ENCODE measurements at regions not wholly inside any gene's neighbourhood (a gene's known extent, or its start where the extent isn't known, plus 50 kb on each side); places are given as distances from the start of the nearest gene placed in this dataset.

DNA sequence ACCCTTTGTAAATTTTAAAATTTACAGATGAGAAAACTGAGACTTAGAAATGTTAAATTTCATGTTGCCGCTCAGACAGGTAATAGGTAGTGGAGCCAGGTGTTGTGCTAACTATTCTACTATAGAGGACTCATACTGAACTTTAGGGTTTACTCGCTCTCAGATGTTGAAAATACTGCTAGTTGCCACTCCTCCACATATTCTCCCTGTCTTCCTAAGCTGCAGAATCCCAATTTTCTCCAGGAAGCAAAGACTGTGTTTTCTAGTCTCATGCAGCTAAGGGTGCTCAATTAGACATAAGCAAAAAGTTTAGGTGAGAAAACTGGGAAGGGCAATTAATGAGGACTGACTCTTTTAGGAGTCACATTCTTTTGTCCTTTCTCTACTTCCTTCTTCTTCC is 612.3 kb downstream of the KCNH5 start:
- no peak overlapping the region for H2AFZ ChIP-seq (ENCODE audit: low read depth, low read length)
- H3K79me2 ChIP-seq (ENCODE audit: control insufficient read depth, insufficient read depth, low read length): no peaks in the 10 kb centered on the region
- H3K4me1 ChIP-seq (replicated peaks in 1 of 2; ENCODE audit: control insufficient read depth in 2 of 2, insufficient read depth in 2 of 2, low read length in 2 of 2): no peaks in the 10 kb centered on the region
- H3K27me3 ChIP-seq (ENCODE audit: control insufficient read depth in 2 of 2, insufficient read depth in 2 of 2, low read length in 2 of 2): no peaks in the 10 kb centered on the region
- no peaks in the 10 kb centered on the region for H4K20me1 ChIP-seq (replicated peaks; ENCODE audit: control insufficient read depth, insufficient read depth, low read length)
- H3K9ac ChIP-seq (ENCODE audit: insufficient read depth in 1 of 2, low read depth in 2 of 2, low read length in 2 of 2): no peak overlapping the region
- DNase-seq (ENCODE audit: extremely low read depth in 1 of 4, low spot score in 3 of 4) (no peak), ATAC-seq (no peak), FAIRE-seq (no peak)
- no peaks in the 10 kb centered on the region for H3K9me1 ChIP-seq (ENCODE audit: control insufficient read depth, insufficient read depth, low read length)
- H3K4me2 ChIP-seq (ENCODE audit: insufficient read depth, low read length): no peak overlapping the region
- H3K4me3 ChIP-seq: no peak overlapping the region
- POLR2A ChIA-PET: no interaction called here
- no TSS peak for BruUV-seq (replicated peaks)
- intact Hi-C loops (cut with micrococcal nuclease): no loop called here
- H3K27ac ChIP-seq (ENCODE audit: extremely low read depth, low read depth, low read length): no peak overlapping the region
- 8% methylated on average over 2 of the region's 2 CpGs for WGBS (ENCODE audit: insufficient coverage, low coverage, missing lambda C conversion rate)
- no peaks in the 10 kb centered on the region for H3K9me3 ChIP-seq (replicated peaks; ENCODE audit: control insufficient read depth, insufficient read depth, low read depth, low read length)
- in situ Hi-C loops (cut with MboI): no loop called here
- TF ChIP-seq, protein P1, sequence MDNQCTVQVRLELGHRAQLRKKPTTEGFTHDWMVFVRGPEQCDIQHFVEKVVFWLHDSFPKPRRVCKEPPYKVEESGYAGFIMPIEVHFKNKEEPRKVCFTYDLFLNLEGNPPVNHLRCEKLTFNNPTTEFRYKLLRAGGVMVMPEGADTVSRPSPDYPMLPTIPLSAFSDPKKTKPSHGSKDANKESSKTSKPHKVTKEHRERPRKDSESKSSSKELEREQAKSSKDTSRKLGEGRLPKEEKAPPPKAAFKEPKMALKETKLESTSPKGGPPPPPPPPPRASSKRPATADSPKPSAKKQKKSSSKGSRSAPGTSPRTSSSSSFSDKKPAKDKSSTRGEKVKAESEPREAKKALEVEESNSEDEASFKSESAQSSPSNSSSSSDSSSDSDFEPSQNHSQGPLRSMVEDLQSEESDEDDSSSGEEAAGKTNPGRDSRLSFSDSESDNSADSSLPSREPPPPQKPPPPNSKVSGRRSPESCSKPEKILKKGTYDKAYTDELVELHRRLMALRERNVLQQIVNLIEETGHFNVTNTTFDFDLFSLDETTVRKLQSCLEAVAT (IDR thresholded peaks at IDR 0.05): no peak
- TF ChIP-seq ZNF274 (IDR thresholded peaks at IDR 0.05; ENCODE audit: borderline replicate concordance, low read depth, low read length): peak; percentile 42; the same call in 1 of the 2 replicates
- no peaks in the 10 kb centered on the region for H3K36me3 ChIP-seq (ENCODE audit: control insufficient read depth, insufficient read depth, low read length)
- CTCF ChIA-PET (ENCODE audit: low intra/inter-chr PET ratio): no interaction called here

DNA sequence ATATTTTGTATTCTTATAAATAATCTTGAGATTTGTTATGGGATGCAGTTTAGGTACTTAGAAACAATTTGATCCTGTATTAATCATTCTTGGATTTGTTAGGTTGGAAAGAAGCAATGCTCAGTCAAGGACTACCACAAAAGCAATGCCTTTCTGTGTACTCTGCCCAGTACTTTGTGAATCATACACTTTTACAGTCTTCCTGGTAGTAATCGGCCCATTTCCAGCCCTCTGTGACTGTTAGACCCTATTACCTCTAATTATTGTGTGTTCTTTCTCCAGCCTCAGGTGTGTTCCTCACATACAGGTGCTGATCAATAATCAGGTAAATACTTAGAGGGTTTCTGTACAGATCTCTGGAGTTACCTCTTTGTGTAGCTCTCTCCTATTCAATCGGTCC is 609.0 kb downstream of the KCNH5 start:
- no peaks in the 10 kb centered on the region for H3K36me3 ChIP-seq (ENCODE audit: control insufficient read depth, insufficient read depth, low read length)
- H2AFZ ChIP-seq (ENCODE audit: low read depth, low read length): no peak overlapping the region
- H3K9me3 ChIP-seq (replicated peaks; ENCODE audit: control insufficient read depth, insufficient read depth, low read depth, low read length): no peaks in the 10 kb centered on the region
- TF ChIP-seq, protein P2, sequence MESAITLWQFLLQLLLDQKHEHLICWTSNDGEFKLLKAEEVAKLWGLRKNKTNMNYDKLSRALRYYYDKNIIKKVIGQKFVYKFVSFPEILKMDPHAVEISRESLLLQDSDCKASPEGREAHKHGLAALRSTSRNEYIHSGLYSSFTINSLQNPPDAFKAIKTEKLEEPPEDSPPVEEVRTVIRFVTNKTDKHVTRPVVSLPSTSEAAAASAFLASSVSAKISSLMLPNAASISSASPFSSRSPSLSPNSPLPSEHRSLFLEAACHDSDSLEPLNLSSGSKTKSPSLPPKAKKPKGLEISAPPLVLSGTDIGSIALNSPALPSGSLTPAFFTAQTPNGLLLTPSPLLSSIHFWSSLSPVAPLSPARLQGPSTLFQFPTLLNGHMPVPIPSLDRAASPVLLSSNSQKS (CRISPR knock-in tag; IDR thresholded peaks at IDR 0.05): no peak
- TF ChIP-seq, protein P3, sequence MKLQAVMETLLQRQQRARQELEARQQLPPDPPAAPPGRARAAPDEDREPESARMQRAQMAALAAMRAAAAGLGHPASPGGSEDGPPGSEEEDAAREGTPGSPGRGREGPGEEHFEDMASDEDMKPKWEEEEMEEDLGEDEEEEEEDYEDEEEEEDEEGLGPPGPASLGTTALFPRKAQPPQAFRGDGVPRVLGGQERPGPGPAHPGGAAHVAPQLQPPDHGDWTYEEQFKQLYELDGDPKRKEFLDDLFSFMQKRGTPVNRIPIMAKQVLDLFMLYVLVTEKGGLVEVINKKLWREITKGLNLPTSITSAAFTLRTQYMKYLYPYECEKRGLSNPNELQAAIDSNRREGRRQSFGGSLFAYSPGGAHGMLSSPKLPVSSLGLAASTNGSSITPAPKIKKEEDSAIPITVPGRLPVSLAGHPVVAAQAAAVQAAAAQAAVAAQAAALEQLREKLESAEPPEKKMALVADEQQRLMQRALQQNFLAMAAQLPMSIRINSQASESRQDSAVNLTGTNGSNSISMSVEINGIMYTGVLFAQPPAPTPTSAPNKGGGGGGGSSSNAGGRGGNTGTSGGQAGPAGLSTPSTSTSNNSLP (IDR thresholded peaks at IDR 0.05; ENCODE audit: borderline replicate concordance, low read depth, low read length): no peak
- TF ChIP-seq ZFP1 (CRISPR knock-in tag; IDR thresholded peaks at IDR 0.05): no peak
- TF ChIP-seq, protein P4, sequence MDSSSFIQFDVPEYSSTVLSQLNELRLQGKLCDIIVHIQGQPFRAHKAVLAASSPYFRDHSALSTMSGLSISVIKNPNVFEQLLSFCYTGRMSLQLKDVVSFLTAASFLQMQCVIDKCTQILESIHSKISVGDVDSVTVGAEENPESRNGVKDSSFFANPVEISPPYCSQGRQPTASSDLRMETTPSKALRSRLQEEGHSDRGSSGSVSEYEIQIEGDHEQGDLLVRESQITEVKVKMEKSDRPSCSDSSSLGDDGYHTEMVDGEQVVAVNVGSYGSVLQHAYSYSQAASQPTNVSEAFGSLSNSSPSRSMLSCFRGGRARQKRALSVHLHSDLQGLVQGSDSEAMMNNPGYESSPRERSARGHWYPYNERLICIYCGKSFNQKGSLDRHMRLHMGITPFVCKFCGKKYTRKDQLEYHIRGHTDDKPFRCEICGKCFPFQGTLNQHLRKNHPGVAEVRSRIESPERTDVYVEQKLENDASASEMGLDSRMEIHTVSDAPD (CRISPR knock-in tag; IDR thresholded peaks at IDR 0.05): no peak
- TF ChIP-seq ZNF583 (CRISPR knock-in tag; IDR thresholded peaks at IDR 0.05): no peak
- no peak for TF ChIP-seq BRF1 (IDR thresholded peaks at IDR 0.05; ENCODE audit: borderline replicate concordance, extremely low read depth, insufficient read length)
- no peak for TF ChIP-seq RBFOX2 (IDR thresholded peaks at IDR 0.05; ENCODE audit: low read depth, low read length)
- 0% methylated on average over 1 of the region's 2 CpGs for WGBS (ENCODE audit: insufficient coverage, low coverage, missing lambda C conversion rate)
- CTCF ChIA-PET (ENCODE audit: low intra/inter-chr PET ratio): no interaction called here
- H3K4me3 ChIP-seq: no peak overlapping the region
- POLR2A ChIA-PET: no interaction called here
- ATAC-seq: no peak
- no peaks in the 10 kb centered on the region for H3K27me3 ChIP-seq (ENCODE audit: control insufficient read depth in 2 of 2, insufficient read depth in 2 of 2, low read length in 2 of 2)
- DNase-seq (ENCODE audit: extremely low read depth in 1 of 4, low spot score in 3 of 4): no peak
- no peak overlapping the region for H3K27ac ChIP-seq (ENCODE audit: extremely low read depth, low read depth, low read length)
- H3K4me2 ChIP-seq (ENCODE audit: insufficient read depth, low read length): no peak overlapping the region
- no peaks in the 10 kb centered on the region for H3K9me1 ChIP-seq (ENCODE audit: control insufficient read depth, insufficient read depth, low read length)
- H3K79me2 ChIP-seq (ENCODE audit: control insufficient read depth, insufficient read depth, low read length): no peaks in the 10 kb centered on the region
- no peaks in the 10 kb centered on the region for H3K4me1 ChIP-seq (replicated peaks in 1 of 2; ENCODE audit: control insufficient read depth in 2 of 2, insufficient read depth in 2 of 2, low read length in 2 of 2)
- H4K20me1 ChIP-seq (replicated peaks; ENCODE audit: control insufficient read depth, insufficient read depth, low read length): no peaks in the 10 kb centered on the region
- no TSS peak for BruUV-seq (replicated peaks)
- intact Hi-C loops (cut with micrococcal nuclease): no loop called here
- in situ Hi-C loops (cut with MboI): no loop called here
- no peak overlapping the region for H3K9ac ChIP-seq (ENCODE audit: insufficient read depth in 1 of 2, low read depth in 2 of 2, low read length in 2 of 2)
- FAIRE-seq: no peak
